ENCODE measurements at regions not wholly inside any gene's neighbourhood (a gene's known extent, or its start where the extent isn't known, plus 50 kb on each side); places are given as distances from the start of the nearest gene placed in this dataset.

- TF ChIP-seq AFF4 (CRISPR knock-in tag; IDR thresholded peaks at IDR 0.05; ENCODE audit: borderline replicate concordance), result no peak
Measured at GRCh38 chr5:169426784-169427183, 125.8 kb upstream of the SLIT3 start (continued).

DNA sequence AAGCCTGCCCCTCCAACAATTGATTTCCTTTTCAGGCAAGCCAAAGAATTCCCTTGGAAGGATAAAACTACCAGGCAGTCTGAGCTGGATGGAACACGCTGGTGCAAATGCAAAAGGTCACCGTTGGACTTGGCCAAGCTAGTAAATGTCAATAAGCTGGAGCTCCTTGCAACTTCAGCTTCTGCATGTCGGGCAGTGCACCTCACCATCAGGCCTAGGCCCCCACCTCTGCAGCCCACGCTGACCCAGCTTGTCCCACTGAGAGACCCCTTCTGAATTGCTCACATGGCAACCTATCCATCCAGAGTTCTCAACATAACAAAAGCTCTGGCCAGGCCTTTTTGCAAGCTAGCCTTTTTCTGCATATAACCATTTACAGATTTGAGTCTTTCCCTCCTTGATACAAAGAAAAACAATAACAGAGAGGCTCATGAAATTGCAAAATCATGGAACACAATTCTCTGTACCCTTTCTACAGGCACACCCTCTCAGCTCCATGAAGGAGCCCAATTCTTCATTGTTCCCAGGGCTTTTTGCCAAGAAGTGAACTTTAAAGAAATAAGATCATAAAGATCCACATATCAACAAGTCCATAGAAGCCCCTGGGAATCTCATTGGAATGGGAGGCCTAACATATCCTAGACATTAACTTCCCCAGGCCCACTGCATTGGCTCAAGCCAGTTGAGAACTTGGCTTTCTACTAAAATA lies 123.9 kb upstream of the SLIT3 start:
- ATAC-seq, result peak; percentile 38; the same call in 1 of the 2 replicates
- no peaks in the 10 kb centered on the region for H3K27me3 Mint-ChIP-seq (ENCODE audit: low read depth)
- peaks cover 30% of the 10 kb centered on the region for H3K4me1 Mint-ChIP-seq
- POLR2A ChIA-PET, result no interaction called here
- no peak for DNase-seq (ENCODE audit: low spot score)
- no peaks in the 10 kb centered on the region for H3K9me3 Mint-ChIP-seq
- H3K4me3 Mint-ChIP-seq, result no peak overlapping the region
- no peaks in the 10 kb centered on the region for H3K36me3 Mint-ChIP-seq
- no peak overlapping the region for H3K27ac Mint-ChIP-seq
- CTCF ChIA-PET, result no interaction called here
- no peak for TF ChIP-seq NR1H2 (CRISPR knock-in tag; IDR thresholded peaks at IDR 0.05)
- no peak for TF ChIP-seq ZNF317 (CRISPR knock-in tag; IDR thresholded peaks at IDR 0.05; ENCODE audit: borderline replicate concordance, low read depth)
- no peak for TF ChIP-seq SMAD3 (CRISPR knock-in tag; IDR thresholded peaks at IDR 0.05; ENCODE audit: borderline replicate concordance)
- TF ChIP-seq, protein P1, sequence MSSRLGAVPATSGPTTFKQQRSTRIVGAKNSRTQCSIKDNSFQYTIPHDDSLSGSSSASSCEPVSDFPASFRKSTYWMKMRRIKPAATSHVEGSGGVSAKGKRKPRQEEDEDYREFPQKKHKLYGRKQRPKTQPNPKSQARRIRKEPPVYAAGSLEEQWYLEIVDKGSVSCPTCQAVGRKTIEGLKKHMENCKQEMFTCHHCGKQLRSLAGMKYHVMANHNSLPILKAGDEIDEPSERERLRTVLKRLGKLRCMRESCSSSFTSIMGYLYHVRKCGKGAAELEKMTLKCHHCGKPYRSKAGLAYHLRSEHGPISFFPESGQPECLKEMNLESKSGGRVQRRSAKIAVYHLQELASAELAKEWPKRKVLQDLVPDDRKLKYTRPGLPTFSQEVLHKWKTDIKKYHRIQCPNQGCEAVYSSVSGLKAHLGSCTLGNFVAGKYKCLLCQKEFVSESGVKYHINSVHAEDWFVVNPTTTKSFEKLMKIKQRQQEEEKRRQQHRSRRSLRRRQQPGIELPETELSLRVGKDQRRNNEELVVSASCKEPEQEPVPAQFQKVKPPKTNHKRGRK (CRISPR knock-in tag; IDR thresholded peaks at IDR 0.05; ENCODE audit: borderline replicate concordance), result no peak
- no peak for TF ChIP-seq GRHL2 (CRISPR knock-in tag; IDR thresholded peaks at IDR 0.05; ENCODE audit: insufficient replicate concordance, severe bottlenecking)
- no peak for TF ChIP-seq ZSCAN18 (CRISPR knock-in tag; IDR thresholded peaks at IDR 0.05)

GRCh38 chr5:169424279-169424655 lies 123.3 kb upstream of the SLIT3 start:
- H3K27me3 Mint-ChIP-seq (ENCODE audit: low read depth), result no peaks in the 10 kb centered on the region
- ATAC-seq, result no peak
- CTCF ChIA-PET, result no interaction called here
- TF ChIP-seq ELF4 (CRISPR knock-in tag; IDR thresholded peaks at IDR 0.05; ENCODE audit: low read depth) (no peak), FOXJ3 (CRISPR knock-in tag; IDR thresholded peaks at IDR 0.05; ENCODE audit: borderline replicate concordance) (no peak), NFE2L1 (CRISPR knock-in tag; IDR thresholded peaks at IDR 0.05) (no peak), EMX1 (CRISPR knock-in tag; IDR thresholded peaks at IDR 0.05) (no peak), PRDM15 (CRISPR knock-in tag; IDR thresholded peaks at IDR 0.05) (no peak), SMAD3 (CRISPR knock-in tag; IDR thresholded peaks at IDR 0.05; ENCODE audit: borderline replicate concordance) (no peak), TEAD4 (CRISPR knock-in tag; IDR thresholded peaks at IDR 0.05) (no peak), FOXK1 (CRISPR knock-in tag; IDR thresholded peaks at IDR 0.05) (no peak), ZNF396 (CRISPR knock-in tag; IDR thresholded peaks at IDR 0.05; ENCODE audit: borderline replicate concordance) (no peak), CDX4 (CRISPR knock-in tag; IDR thresholded peaks at IDR 0.05; ENCODE audit: borderline replicate concordance) (no peak), NR3C1 (CRISPR knock-in tag; conservative IDR thresholded peaks at IDR 0.05; ENCODE audit: low read depth) (no peak), SMAD4 (CRISPR knock-in tag; IDR thresholded peaks at IDR 0.05) (no peak), TP53 (CRISPR knock-in tag; IDR thresholded peaks at IDR 0.05) (no peak), ZNF317 (CRISPR knock-in tag; IDR thresholded peaks at IDR 0.05; ENCODE audit: borderline replicate concordance, low read depth) (no peak)
- TF ChIP-seq, protein P1 (CRISPR knock-in tag; IDR thresholded peaks at IDR 0.05; ENCODE audit: borderline replicate concordance), result no peak

More at GRCh38 chr5:169424279-169424655, 123.3 kb upstream of the SLIT3 start:
- Mint-ChIP-seq H3K4me1 (peaks cover 30% of the 10 kb centered on the region), H3K4me3 (no peak overlapping the region), H3K27ac (no peak overlapping the region), H3K9me3 (no peaks in the 10 kb centered on the region), H3K36me3 (no peaks in the 10 kb centered on the region)
- no peak for DNase-seq (ENCODE audit: low spot score)
- POLR2A ChIA-PET, result no interaction called here

All from WTC11 (cell line).